ENCODE measurements at regions not wholly inside any gene's neighbourhood (a gene's known extent, or its start where the extent isn't known, plus 50 kb on each side); places are given as distances from the start of the nearest gene placed in this dataset.

- DNase-seq (ENCODE audit: low spot score in 2 of 2): no peak
- Histone ChIP-seq H3K9me3 (no peaks in the 10 kb centered on the region), H3K36me3 (no peaks in the 10 kb centered on the region), H3K27ac (no peak overlapping the region), H3K27me3 (peaks cover 0 to 12% of the 10 kb centered on the region in 2 donors), H3K4me1 (no peaks in the 10 kb centered on the region), H3K4me3 (no peak overlapping the region)
- TF ChIP-seq POLR2AphosphoS5 (IDR thresholded peaks at IDR 0.05): no peak
- TF ChIP-seq CTCF (IDR thresholded peaks at IDR 0.05): no peak
- TF ChIP-seq POLR2A (IDR thresholded peaks at IDR 0.05): no peak
- intact Hi-C loops (cut with DNase I; ENCODE audit: low total_unique reads): no loop called here
Measured at GRCh38 chr16:51433599-51433998, 282.5 kb upstream of the SALL1 start.

- Histone ChIP-seq H3K27ac (no peak overlapping the region), H3K4me1 (no peaks in the 10 kb centered on the region), H3K27me3 (peaks cover 0 to 7% of the 10 kb centered on the region in 2 donors), H3K36me3 (no peaks in the 10 kb centered on the region), H3K9me3 (no peaks in the 10 kb centered on the region), H3K4me3 (no peak overlapping the region)
- intact Hi-C loops (cut with DNase I; ENCODE audit: low total_unique reads): no loop called here
- no peak for TF ChIP-seq POLR2A (IDR thresholded peaks at IDR 0.05)
- TF ChIP-seq CTCF (IDR thresholded peaks at IDR 0.05): no peak
- TF ChIP-seq POLR2AphosphoS5 (IDR thresholded peaks at IDR 0.05): no peak
- no peak for DNase-seq (ENCODE audit: low spot score in 2 of 2)
Measured at GRCh38 chr16:51431517-51432241, 280.6 kb upstream of the SALL1 start.

- H3K4me1 ChIP-seq: no peaks in the 10 kb centered on the region
- H3K36me3 ChIP-seq: no peaks in the 10 kb centered on the region
- TF ChIP-seq POLR2AphosphoS5 (IDR thresholded peaks at IDR 0.05) (no peak), CTCF (IDR thresholded peaks at IDR 0.05) (no peak), POLR2A (IDR thresholded peaks at IDR 0.05) (no peak)
- H3K27me3 ChIP-seq: peaks cover 0 to 7% of the 10 kb centered on the region in 2 donors
- H3K4me3 ChIP-seq: no peak overlapping the region
- DNase-seq (ENCODE audit: low spot score in 2 of 2): no peak
- intact Hi-C loops (cut with DNase I; ENCODE audit: low total_unique reads): no loop called here
- no peak overlapping the region for H3K27ac ChIP-seq
- no peaks in the 10 kb centered on the region for H3K9me3 ChIP-seq
Measured at GRCh38 chr16:51430716-51431369, 279.8 kb upstream of the SALL1 start.

- H3K36me3 ChIP-seq: no peaks in the 10 kb centered on the region
- H3K4me3 ChIP-seq: no peak overlapping the region
- no peaks in the 10 kb centered on the region for H3K9me3 ChIP-seq
- DNase-seq (ENCODE audit: low spot score in 2 of 2): no peak
- TF ChIP-seq CTCF (IDR thresholded peaks at IDR 0.05): no peak
- TF ChIP-seq POLR2AphosphoS5 (IDR thresholded peaks at IDR 0.05): no peak
- TF ChIP-seq POLR2A (IDR thresholded peaks at IDR 0.05): no peak
- H3K4me1 ChIP-seq: no peaks in the 10 kb centered on the region
- H3K27me3 ChIP-seq: no peaks in the 10 kb centered on the region
- no peak overlapping the region for H3K27ac ChIP-seq
- intact Hi-C loops (cut with DNase I; ENCODE audit: low total_unique reads): no loop called here
Measured at GRCh38 chr16:51429041-51429440, 278.0 kb upstream of the SALL1 start.

GRCh38 chr16:51427085-51427484 is 276.0 kb upstream of the SALL1 start:
- Histone ChIP-seq H3K4me1 (no peaks in the 10 kb centered on the region), H3K36me3 (no peaks in the 10 kb centered on the region), H3K27ac (no peak overlapping the region), H3K27me3 (no peaks in the 10 kb centered on the region), H3K9me3 (no peaks in the 10 kb centered on the region), H3K4me3 (no peak overlapping the region)
- TF ChIP-seq POLR2A (IDR thresholded peaks at IDR 0.05) (no peak), CTCF (IDR thresholded peaks at IDR 0.05) (no peak), POLR2AphosphoS5 (IDR thresholded peaks at IDR 0.05) (no peak)
- DNase-seq (ENCODE audit: low spot score in 2 of 2): no peak
- intact Hi-C loops (cut with DNase I; ENCODE audit: low total_unique reads): no loop called here

Data from breast epithelium (tissue), 4 donors.